IgD-negative memory B cell (primary cell): ENCODE measurements at regions not wholly inside any gene's neighbourhood (a gene's known extent, or its start where the extent isn't known, plus 50 kb on each side); places are given as distances from the start of the nearest gene placed in this dataset.
"Not testable (repeated sequence)": the region's sequence is repeated elsewhere in the genome, so short reads cannot be mapped to it uniquely, and the experiment has no call there.

Experiments used
- H3K27ac Mint-ChIP-seq, 3 donors: one replicate each; pipeline ENCODE4 v1.8.0; 2020 to 2022; ENCODE audit warnings: mild to moderate bottlenecking in 3 of 3, mixed read lengths in 3 of 3, moderate library complexity in 1 of 3
- H3K27me3 Mint-ChIP-seq: one replicate; pipeline ENCODE4 v1.8.0; 2021; ENCODE audit warnings: mixed read lengths
- H3K36me3 Mint-ChIP-seq: one replicate; pipeline ENCODE4 v1.8.0; 2020; ENCODE audit warnings: mild to moderate bottlenecking, mixed read lengths
- H3K4me1 Mint-ChIP-seq, 3 donors: one replicate each; pipeline ENCODE4 v1.8.0; 2020 to 2022; ENCODE audit warnings: mixed read lengths in 3 of 3, mild to moderate bottlenecking in 1 of 3
- H3K4me3 Mint-ChIP-seq, 4 donors: one replicate each; pipeline ENCODE4 v1.8.0; 2020 to 2022; ENCODE audit warnings: mild to moderate bottlenecking in 4 of 4, mixed read lengths in 4 of 4, moderate library complexity in 3 of 4
- H3K9me3 Mint-ChIP-seq, 3 donors: one replicate each; pipeline ENCODE4 v1.8.0; 2020 to 2021; ENCODE audit warnings: mixed read lengths in 3 of 3, mild to moderate bottlenecking in 1 of 3

DNA sequence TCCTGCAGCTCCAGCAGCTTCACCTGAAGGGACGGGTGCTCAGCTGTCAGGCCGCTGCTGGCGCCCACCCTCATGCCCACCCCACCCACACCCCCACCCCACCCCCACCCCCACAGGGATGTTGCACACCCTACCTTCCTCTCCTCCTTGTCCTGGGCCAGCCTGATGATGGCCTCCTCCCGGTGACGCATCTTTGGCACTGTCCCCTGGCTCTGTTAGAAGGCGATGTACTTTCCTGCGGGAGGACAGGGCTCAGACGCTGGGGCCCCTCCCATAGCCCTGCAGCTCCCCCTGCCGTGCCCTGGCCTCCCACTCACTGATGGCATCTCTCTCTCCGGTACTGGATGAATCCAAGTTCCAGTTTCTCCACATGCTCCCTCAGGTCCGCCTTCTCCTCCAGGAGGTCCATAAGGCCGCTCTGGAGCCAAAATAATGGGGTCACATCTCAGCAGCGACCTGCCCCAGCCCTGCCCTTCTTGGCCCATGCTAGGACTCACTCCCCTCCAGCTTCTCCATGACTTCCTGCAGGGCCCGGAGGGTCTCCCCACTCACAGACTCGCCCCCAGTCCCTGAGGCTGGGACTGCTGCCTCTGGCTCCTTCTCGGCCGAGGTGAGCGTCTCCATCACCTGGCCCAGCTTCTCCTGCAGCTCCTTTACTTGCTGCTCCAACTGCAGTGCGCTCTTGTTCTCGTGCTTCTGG is 55.2 kb downstream of the GOLGA8B start:
- not testable (repeated sequence) for H3K36me3 Mint-ChIP-seq

DNA sequence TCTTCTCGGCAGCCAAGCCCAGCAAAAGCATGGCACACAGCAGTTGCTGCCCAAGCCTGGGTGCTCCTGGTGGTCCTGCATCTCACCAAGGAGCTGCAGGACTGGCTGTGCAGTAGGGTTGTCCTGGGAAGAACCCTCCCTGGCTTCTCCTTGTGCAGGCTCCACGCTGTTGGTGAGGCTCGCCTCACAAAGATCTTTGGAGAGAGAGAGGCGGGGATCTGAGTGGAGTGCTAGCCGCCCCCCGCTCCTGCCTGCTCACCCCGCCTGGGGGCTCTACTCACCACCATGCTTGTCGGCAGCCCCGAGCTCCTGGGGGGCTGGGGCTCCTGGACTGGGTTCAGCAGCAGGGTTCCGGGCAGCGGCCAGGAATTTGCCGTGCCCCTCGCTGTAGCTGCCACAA is 55.8 kb downstream of the GOLGA8B start:
- H3K9me3 Mint-ChIP-seq, H3K27me3 Mint-ChIP-seq, H3K4me3 Mint-ChIP-seq, H3K27ac Mint-ChIP-seq, H3K36me3 Mint-ChIP-seq, H3K4me1 Mint-ChIP-seq: not testable (repeated sequence)

More for the DNA sequence above, 55.2 kb downstream of the GOLGA8B start:
- not testable (repeated sequence) for H3K9me3 Mint-ChIP-seq, H3K27me3 Mint-ChIP-seq, H3K4me1 Mint-ChIP-seq, H3K4me3 Mint-ChIP-seq, H3K27ac Mint-ChIP-seq

DNA sequence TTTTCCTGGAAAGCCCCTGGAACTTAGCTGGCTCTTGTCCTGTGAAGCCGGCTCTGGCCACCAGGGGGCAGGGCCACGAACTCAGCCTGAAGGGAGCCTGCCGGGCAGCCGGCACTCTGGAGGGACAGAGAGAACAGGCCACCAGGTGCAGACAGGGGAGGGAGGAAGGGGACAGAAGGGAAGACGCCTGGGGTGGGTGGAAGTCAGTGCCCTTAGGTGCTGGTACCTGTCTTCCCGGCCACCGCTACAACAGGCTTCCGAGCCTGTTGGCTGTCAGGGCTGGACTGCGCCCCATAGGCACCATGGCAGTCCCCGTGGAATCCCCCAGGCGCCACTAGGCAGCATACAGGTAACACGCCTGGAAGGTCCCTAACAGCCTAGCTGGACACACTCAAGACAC is 59.6 kb downstream of the GOLGA8B start:
- not testable (repeated sequence) for H3K4me3 Mint-ChIP-seq, H3K27me3 Mint-ChIP-seq, H3K9me3 Mint-ChIP-seq, H3K4me1 Mint-ChIP-seq, H3K36me3 Mint-ChIP-seq, H3K27ac Mint-ChIP-seq

DNA sequence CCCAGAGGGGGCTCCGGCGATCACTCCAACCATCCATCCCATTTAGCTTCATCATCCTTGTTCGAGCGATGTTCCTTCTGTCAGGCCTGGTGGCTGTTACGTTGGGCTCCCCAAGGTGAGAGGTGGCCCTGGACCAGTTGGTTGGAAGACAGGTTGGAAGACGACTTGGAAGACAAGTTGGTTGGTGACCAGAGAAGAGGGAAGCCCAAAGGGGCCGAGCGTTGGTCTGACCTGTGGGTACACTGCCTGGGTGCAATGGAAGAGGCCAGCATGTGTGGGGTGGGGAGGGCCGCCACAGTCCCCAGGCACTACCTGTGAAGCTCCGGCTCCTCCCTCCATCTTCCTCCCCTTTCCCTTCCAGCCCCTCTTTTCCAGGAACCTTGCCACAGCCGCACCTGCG is 60.9 kb downstream of the GOLGA8B start:
- H3K9me3 Mint-ChIP-seq, H3K27me3 Mint-ChIP-seq, H3K4me1 Mint-ChIP-seq, H3K4me3 Mint-ChIP-seq, H3K27ac Mint-ChIP-seq, H3K36me3 Mint-ChIP-seq: not testable (repeated sequence)

DNA sequence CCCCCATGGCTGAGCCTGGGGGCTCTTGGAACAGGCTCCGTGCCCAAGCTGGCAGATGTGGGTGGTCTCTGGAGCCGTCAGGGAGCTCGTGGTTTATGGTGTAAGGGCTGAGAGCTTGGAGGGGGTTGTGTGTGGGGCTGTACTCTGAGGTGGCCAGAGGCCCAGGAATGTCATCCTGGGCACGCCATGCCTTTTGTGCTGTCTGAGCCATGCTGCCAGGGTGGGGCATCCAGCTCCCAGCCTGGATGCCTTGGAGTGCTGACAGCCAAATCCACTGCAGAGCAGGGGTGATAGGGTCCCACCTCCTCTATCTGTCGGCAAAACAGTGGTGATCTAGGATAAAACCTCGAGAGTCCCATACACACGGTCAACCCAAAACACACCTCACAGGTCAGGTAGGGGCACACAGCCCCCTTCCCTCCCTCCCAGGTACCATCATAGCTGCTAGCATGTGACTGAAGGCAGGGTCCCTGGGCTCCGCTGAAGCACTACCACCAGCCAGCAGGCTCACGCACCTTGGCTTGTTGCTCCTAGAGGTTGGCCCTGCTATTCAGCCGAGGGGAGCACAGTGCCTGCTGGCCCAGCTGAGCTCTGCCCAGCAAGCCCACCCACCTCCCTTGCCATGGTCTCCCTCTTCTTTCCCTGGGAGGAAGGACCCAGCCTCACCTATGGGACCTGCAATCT is 61.5 kb downstream of the GOLGA8B start:
- not testable (repeated sequence) for H3K27me3 Mint-ChIP-seq, H3K4me1 Mint-ChIP-seq, H3K36me3 Mint-ChIP-seq, H3K27ac Mint-ChIP-seq, H3K4me3 Mint-ChIP-seq, H3K9me3 Mint-ChIP-seq

DNA sequence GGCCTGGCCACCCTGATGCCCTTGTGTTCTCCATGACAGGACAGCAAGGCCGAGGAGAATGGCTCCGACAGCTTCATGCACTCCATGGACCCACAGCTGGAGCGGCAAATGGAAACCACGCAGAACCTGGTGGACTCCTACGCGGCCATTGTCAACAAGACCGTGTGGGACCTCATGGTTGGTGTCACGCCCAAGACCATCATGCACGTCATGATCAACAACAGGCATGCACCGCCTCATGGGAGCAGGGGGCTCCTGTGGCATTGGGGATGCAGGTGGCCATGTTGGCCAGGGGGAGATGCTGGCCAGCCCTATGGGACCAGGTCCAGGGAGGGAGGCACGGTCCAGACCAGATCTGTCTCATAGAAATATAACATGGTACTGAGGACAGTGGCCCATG is 62.9 kb downstream of the GOLGA8B start:
- H3K36me3 Mint-ChIP-seq: no peaks in the 10 kb centered on the region
- peaks cover 9% of the 10 kb centered on the region for H3K27me3 Mint-ChIP-seq
- H3K27ac Mint-ChIP-seq: no peak overlapping the region
- peaks cover 0 to 3% (median under 1%) of the 10 kb centered on the region in 3 donors for H3K4me1 Mint-ChIP-seq
- no peaks in the 10 kb centered on the region for H3K9me3 Mint-ChIP-seq
- no peak overlapping the region for H3K4me3 Mint-ChIP-seq

DNA sequence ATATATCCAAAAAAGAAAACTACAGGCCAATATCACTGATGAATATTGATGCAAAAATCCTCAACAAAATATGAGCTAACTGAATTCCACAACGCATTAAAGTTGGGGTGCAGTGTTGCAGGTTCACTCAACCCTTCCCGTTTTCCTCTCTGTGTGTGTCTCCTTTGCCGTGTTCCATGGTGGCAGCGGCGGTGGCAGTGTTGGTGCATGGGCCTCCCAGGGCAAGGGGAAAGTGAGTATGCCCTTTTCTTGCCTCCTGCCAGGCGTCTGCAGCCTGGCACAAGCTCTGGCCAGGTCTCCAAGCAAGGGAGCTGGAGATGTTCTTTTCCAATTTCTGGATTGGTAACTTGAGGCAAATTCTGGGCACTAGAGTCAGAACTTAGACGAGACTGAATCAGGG is 63.4 kb downstream of the GOLGA8B start:
- H3K27me3 Mint-ChIP-seq, H3K36me3 Mint-ChIP-seq, H3K27ac Mint-ChIP-seq, H3K4me1 Mint-ChIP-seq, H3K4me3 Mint-ChIP-seq, H3K9me3 Mint-ChIP-seq: not testable (repeated sequence)

DNA sequence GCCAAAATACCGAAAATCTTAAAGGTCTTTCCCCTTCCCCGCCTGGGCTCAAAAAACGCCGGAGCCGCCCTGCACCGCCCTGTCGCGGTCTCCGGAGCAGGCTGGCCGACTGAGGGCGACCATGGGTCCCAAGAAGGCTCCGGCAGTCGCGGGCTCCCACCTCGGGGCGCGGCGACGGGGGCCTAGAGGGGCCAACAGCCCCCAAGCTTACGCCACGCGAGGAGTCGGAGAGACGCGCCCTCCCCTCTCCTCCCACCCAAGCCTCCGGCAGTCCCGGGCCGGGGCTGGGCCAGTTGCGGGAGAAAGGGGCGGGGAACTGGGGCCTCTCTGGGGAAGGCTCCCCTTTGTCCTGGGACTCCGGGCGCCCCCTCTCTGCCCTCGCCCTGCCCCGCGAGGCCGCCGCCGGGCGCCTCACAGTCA is 69.2 kb downstream of the GOLGA8B start:
- Mint-ChIP-seq H3K4me1 (peaks cover 0 to 14% (median 10%) of the 10 kb centered on the region in 3 donors), H3K36me3 (no peaks in the 10 kb centered on the region), H3K27me3 (peaks cover 29% of the 10 kb centered on the region), H3K9me3 (peaks cover 0 to 2% (median 0%) of the 10 kb centered on the region in 3 donors), H3K27ac (no peak overlapping the region), H3K4me3 (peak overlapping the region in 3 of 4 donors; percentile 77 to 89 (median 79))

DNA sequence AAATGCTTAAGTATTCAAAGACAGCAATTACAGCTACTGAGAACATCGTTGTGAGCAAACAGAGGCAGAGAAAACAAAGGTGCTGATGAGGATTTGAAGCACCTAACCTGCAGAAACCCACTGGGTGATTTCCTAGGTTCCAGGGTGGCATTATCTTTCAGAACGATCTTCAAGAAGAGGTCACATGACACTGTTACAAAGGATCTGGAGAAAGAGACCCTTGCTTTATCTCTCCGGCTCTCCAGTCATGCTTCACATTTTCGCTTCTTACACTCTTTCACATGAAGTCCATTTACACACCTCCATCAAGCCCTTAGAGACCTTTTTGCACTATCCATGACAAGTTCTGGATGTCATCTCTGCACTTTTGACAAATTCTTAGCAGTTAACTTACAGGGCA is 70.8 kb downstream of the GOLGA8B start:
- Mint-ChIP-seq H3K9me3 (peaks cover 0 to 2% (median 0%) of the 10 kb centered on the region in 3 donors), H3K27me3 (peaks cover 31% of the 10 kb centered on the region), H3K4me1 (peaks cover 0 to 14% (median 10%) of the 10 kb centered on the region in 3 donors), H3K4me3 (peak overlapping the region in 1 of 4 donors; percentile 77), H3K36me3 (no peaks in the 10 kb centered on the region), H3K27ac (no peak overlapping the region)

DNA sequence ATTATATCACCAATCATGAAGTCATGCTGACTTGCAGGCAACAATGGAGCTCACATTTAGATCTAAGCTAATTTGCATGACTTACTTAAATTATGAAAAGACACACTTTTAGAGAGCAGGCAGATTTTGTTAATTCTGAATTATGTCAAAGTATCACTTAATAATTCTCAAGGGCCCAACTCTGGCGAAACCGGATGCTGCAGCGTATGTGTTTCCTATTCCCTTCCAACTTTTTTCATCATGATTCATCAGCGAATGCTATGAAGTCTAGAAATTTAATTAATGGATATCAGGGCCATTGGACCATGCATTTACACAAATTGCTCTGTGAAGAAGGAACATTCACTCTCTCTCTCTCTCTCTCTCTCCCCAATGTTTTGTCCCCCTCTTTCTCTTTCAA is 63.5 kb upstream of the GOLGA8A start:
- Mint-ChIP-seq H3K27ac (no peak overlapping the region), H3K9me3 (no peaks in the 10 kb centered on the region), H3K36me3 (no peaks in the 10 kb centered on the region), H3K4me3 (no peak overlapping the region), H3K27me3 (peaks cover 19% of the 10 kb centered on the region), H3K4me1 (no peaks in the 10 kb centered on the region)

DNA sequence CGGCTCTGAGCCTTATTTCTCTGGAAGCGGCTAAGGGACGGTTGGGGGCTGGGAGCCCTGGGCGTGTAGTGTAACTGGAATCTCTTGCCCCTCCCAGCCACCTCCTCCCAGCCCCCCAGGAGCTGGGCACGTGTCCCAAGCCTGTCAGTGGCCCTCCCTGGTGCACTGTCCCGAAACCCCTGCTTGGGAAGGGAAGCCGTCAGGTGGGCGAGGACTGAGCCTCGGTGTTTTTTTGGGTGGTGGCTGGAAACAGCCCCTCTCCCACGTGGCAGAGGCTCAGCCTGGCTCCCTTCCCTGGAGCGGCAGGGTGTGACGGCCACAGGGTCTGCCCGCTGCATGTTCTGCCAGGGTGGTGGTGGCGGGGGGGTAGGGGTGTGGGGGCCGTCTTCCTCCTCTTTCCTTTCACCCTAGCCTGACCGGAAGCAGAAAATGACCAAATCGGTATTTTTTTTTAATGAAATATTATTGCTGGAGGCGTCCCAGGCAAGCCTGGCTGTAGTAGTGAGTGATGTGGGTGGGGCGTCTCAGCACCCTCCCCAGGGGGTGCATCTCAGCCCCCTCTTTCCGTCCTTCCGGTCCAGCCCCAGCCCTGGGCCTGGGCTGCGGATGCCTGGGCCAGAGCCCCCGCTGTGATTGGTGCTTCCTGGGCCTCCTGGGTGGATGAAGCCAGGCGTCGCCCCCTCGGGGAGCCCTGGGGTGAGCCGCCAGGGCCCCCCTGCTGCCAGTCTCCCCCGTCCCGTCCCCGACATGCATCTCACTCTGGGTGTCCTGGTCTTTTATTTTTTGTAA is 58.8 kb upstream of the GOLGA8A start:
- Mint-ChIP-seq H3K27ac (no peak overlapping the region), H3K27me3 (peaks cover 45% of the 10 kb centered on the region), H3K36me3 (no peaks in the 10 kb centered on the region), H3K4me3 (no peak overlapping the region), H3K4me1 (peaks cover 0 to 1% (median 0%) of the 10 kb centered on the region in 3 donors), H3K9me3 (peaks cover 0 to 8% (median 4%) of the 10 kb centered on the region in 3 donors)

DNA sequence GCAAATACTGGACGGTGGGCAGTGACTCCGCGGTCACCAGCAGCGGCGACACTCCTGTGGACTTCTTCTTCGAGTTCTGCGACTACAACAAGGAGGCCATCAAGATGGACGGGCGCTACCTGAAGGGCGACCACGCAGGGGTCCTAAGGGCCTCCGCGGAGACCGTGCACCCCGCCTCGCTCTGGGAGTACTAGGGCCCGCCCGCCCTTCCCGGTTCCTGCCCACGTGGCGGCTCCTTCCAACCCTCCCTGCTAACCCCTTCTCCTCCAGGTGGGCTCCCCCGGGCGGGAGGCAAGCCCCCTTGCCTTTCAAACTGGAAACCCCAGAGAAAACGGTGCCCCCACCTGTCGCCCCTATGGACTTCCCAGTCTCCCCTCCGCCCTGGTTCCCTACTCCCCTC is 58.1 kb upstream of the GOLGA8A start:
- H3K4me1 Mint-ChIP-seq, H3K27ac Mint-ChIP-seq, H3K36me3 Mint-ChIP-seq: not testable (repeated sequence)
- Mint-ChIP-seq H3K4me3 (peak overlapping the region in 1 of 4 donors; percentile 35), H3K27me3 (peaks cover 49% of the 10 kb centered on the region), H3K9me3 (peaks cover 0 to 12% (median 11%) of the 10 kb centered on the region in 3 donors)

DNA sequence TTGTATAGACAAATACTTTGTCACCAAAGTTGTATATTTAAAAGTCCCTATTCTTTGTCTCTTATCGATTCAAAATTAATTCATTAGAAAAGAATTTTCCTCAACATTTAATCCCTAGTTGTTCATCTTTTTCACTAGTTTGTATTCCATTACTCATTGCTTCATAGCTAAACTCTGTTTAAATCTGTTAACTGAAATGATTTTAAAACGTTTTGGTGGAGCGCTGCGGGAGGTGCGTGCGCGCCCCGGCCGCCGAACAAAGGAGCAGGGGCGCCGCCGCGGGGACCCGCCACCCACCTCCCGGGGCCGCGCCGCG is 56.4 kb upstream of the GOLGA8A start:
- Mint-ChIP-seq H3K9me3 (peaks cover 0 to 13% (median 12%) of the 10 kb centered on the region in 3 donors), H3K4me3 (no peak overlapping the region), H3K4me1 (peaks cover 0 to 3% (median 0%) of the 10 kb centered on the region in 3 donors), H3K36me3 (no peaks in the 10 kb centered on the region), H3K27ac (no peak overlapping the region), H3K27me3 (peaks cover 58% of the 10 kb centered on the region)

DNA sequence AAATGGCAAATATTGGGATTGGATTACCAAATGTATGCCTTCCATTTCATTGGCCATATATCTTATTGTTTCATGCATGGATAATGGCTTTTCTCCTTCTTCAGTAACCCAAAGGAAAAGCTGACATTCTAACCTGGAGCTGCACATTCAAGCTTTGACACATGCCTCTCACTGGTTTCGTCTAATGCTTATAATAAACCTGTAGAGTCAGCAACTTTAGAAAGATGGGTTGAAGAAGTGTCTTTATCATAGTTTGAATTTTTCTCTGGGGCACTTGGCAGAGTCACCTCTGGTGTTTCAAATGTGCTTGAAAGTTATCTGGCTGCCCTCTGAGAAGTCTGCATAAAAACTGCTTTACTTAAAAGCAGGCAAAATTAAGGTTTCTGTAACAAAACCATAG is 55.4 kb upstream of the GOLGA8A start:
- H3K27me3 Mint-ChIP-seq: peaks cover 61% of the 10 kb centered on the region
- no peak overlapping the region for H3K4me3 Mint-ChIP-seq
- no peak overlapping the region for H3K27ac Mint-ChIP-seq
- peaks cover 0 to 3% (median 0%) of the 10 kb centered on the region in 3 donors for H3K4me1 Mint-ChIP-seq
- H3K36me3 Mint-ChIP-seq: no peaks in the 10 kb centered on the region
- H3K9me3 Mint-ChIP-seq: peaks cover 0 to 17% (median 13%) of the 10 kb centered on the region in 3 donors

DNA sequence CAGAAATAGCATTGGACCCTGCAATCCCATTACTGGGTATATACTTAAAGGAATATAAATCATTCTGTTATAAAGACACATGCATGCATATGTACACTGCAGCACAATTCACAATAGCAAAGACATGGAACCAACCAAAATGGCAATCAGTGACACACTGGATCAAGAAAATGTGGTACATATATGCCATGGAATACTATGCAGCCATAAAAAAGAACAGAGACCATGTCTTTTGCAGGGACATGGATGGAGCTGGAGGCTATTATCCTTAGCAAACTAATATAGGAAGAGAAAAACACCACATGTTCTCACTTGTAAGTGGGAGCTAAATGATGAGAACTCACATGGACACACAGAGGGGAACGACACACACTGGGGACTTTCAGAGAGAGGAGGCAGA is 53.9 kb upstream of the GOLGA8A start:
- Mint-ChIP-seq H3K9me3 (peaks cover 2 to 20% (median 13%) of the 10 kb centered on the region in 3 donors), H3K27me3 (peaks cover 52% of the 10 kb centered on the region)
- H3K27ac Mint-ChIP-seq, H3K4me3 Mint-ChIP-seq, H3K36me3 Mint-ChIP-seq, H3K4me1 Mint-ChIP-seq: not testable (repeated sequence)
